Suprapubic skin (tissue), 4 donors: ENCODE measurements at regions not wholly inside any gene's neighbourhood (a gene's known extent, or its start where the extent isn't known, plus 50 kb on each side); places are given as distances from the start of the nearest gene placed in this dataset.
"Not testable (repeated sequence)": the region's sequence is repeated elsewhere in the genome, so short reads cannot be mapped to it uniquely, and the experiment has no call there.

Experiments
- DNase-seq, 2 donors: peaks; one replicate each; pipeline ENCODE4 v3.0.0-alpha.2; 2019; ENCODE audit warnings: low spot score in 2 of 2
- H3K27ac ChIP-seq: fragments of 200-600 bp; sonication (generic); one replicate; pipeline ENCODE4 v1.5.1; 2019
- H3K27me3 ChIP-seq: fragments of 200-600 bp; sonication (generic); one replicate; pipeline ENCODE4 v1.5.1; 2019
- H3K36me3 ChIP-seq: fragments of 200-600 bp; sonication (generic); one replicate; pipeline ENCODE4 v1.5.1; 2019
- H3K4me1 ChIP-seq: fragments of 200-600 bp; sonication (generic); one replicate; pipeline ENCODE4 v1.5.1; 2019
- H3K4me3 ChIP-seq: fragments of 200-600 bp; sonication (generic); one replicate; pipeline ENCODE4 v1.5.1; 2019; ENCODE audit warnings: mild to moderate bottlenecking
- H3K9me3 ChIP-seq: fragments of 200-600 bp; sonication (generic); one replicate; pipeline ENCODE4 v1.5.1; 2019
- EP300 ChIP-seq: sonication (generic); formaldehyde crosslinking; IDR thresholded peaks from one replicate; pipeline ENCODE4 v1.6.1; 2017; ENCODE audit warnings: antibody characterized with exemption
- POLR2A ChIP-seq, 2 donors: fragments of 450-650 bp; IDR thresholded peaks; one replicate each; pipeline ENCODE4 v1.6.1; 2017; ENCODE audit warnings: antibody characterized with exemption in 2 of 2, mild to moderate bottlenecking in 2 of 2, moderate library complexity in 2 of 2
- POLR2AphosphoS5 ChIP-seq, 3 donors: sonication (generic); formaldehyde crosslinking; IDR thresholded peaks; one replicate each; pipeline ENCODE4 v1.6.1; 2017; ENCODE audit warnings: antibody characterized with exemption in 3 of 3
- WGBS: methylation state at CpG from one replicate; pipeline ENCODE4 v1.1.5; 2018; 5-methylcytosine and 5-hydroxymethylcytosine counted together
- TF ChIP-seq, protein P1 (sequence below), 2 donors: fragments of 200-600 bp in 1 of 2; fragments of 450-650 bp in 1 of 2; sonication (generic) in 1 of 2; IDR thresholded peaks; one replicate each; pipeline ENCODE4 v1.5.1; 2016 to 2019; ENCODE audit warnings: antibody characterized with exemption in 2 of 2, mild to moderate bottlenecking in 1 of 2, moderate library complexity in 1 of 2

GRCh38 chr1:185463433-185463832 is 146.4 kb upstream of the IVNS1ABP start:
- no peak overlapping the region for H3K4me3 ChIP-seq
- H3K9me3 ChIP-seq: no peaks in the 10 kb centered on the region
- no peaks in the 10 kb centered on the region for H3K4me1 ChIP-seq
- H3K36me3 ChIP-seq: no peaks in the 10 kb centered on the region
- DNase-seq: no peak
- WGBS: 63% methylated on average over 3 of the region's 3 CpGs
- no peaks in the 10 kb centered on the region for H3K27me3 ChIP-seq
- H3K27ac ChIP-seq: no peak overlapping the region
- TF ChIP-seq POLR2A (IDR thresholded peaks at IDR 0.05) (no peak), EP300 (no peak)

GRCh38 chr1:185463011-185463410 is 146.0 kb upstream of the IVNS1ABP start:
- no peaks in the 10 kb centered on the region for H3K27me3 ChIP-seq
- H3K27ac ChIP-seq: no peak overlapping the region
- DNase-seq: no peak
- no peaks in the 10 kb centered on the region for H3K9me3 ChIP-seq
- H3K4me3 ChIP-seq: no peak overlapping the region
- no peaks in the 10 kb centered on the region for H3K36me3 ChIP-seq
- no peaks in the 10 kb centered on the region for H3K4me1 ChIP-seq
- WGBS: 66% methylated on average over 4 of the region's 4 CpGs
- no peak for TF ChIP-seq POLR2A (IDR thresholded peaks at IDR 0.05)
- TF ChIP-seq EP300: no peak
- TF ChIP-seq, protein P1, sequence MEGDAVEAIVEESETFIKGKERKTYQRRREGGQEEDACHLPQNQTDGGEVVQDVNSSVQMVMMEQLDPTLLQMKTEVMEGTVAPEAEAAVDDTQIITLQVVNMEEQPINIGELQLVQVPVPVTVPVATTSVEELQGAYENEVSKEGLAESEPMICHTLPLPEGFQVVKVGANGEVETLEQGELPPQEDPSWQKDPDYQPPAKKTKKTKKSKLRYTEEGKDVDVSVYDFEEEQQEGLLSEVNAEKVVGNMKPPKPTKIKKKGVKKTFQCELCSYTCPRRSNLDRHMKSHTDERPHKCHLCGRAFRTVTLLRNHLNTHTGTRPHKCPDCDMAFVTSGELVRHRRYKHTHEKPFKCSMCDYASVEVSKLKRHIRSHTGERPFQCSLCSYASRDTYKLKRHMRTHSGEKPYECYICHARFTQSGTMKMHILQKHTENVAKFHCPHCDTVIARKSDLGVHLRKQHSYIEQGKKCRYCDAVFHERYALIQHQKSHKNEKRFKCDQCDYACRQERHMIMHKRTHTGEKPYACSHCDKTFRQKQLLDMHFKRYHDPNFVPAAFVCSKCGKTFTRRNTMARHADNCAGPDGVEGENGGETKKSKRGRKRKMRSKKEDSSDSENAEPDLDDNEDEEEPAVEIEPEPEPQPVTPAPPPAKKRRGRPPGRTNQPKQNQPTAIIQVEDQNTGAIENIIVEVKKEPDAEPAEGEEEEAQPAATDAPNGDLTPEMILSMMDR (IDR thresholded peaks at IDR 0.05): no peak
- TF ChIP-seq POLR2AphosphoS5 (IDR thresholded peaks at IDR 0.05): no peak

DNA sequence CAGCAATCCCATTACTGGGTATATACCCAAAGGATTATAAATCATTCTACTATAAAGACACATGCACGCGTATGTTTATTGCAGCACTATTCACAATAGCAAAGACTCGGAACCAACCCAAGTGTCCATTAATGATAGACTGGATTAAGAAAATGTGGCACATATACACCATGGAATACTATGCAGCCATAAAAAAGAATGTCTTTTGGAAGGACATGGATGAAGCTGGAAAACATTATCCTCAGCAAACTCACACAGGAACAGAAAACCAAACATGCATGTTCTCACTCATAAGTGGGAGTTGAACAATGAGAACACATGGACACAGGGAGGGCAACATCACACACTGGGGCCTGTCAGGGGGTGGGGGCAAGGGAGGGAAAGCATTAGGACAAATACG is 143.7 kb upstream of the IVNS1ABP start:
- not testable (repeated sequence) for H3K27ac ChIP-seq, H3K36me3 ChIP-seq, H3K9me3 ChIP-seq, DNase-seq, H3K4me1 ChIP-seq, H3K27me3 ChIP-seq, H3K4me3 ChIP-seq
- WGBS: 96% methylated on average over 4 of the region's 4 CpGs

GRCh38 chr1:185459141-185459540 is 142.1 kb upstream of the IVNS1ABP start:
- Histone ChIP-seq H3K27me3 (no peaks in the 10 kb centered on the region), H3K9me3 (no peaks in the 10 kb centered on the region), H3K4me3 (no peak overlapping the region), H3K36me3 (no peaks in the 10 kb centered on the region), H3K4me1 (no peaks in the 10 kb centered on the region), H3K27ac (no peak overlapping the region)
- no peak for DNase-seq
- TF ChIP-seq POLR2AphosphoS5 (IDR thresholded peaks at IDR 0.05): no peak
- TF ChIP-seq POLR2A (IDR thresholded peaks at IDR 0.05): no peak
- no peak for TF ChIP-seq EP300
- TF ChIP-seq, protein P1 (IDR thresholded peaks at IDR 0.05): no peak
- 85% methylated on average over 7 of the region's 7 CpGs for WGBS

- H3K27me3 ChIP-seq: no peaks in the 10 kb centered on the region
- H3K4me1 ChIP-seq: no peaks in the 10 kb centered on the region
- DNase-seq: no peak
- TF ChIP-seq, protein P1 (IDR thresholded peaks at IDR 0.05): no peak
- TF ChIP-seq POLR2A (IDR thresholded peaks at IDR 0.05) (no peak), EP300 (no peak), POLR2AphosphoS5 (IDR thresholded peaks at IDR 0.05) (no peak)
- H3K4me3 ChIP-seq: no peak overlapping the region
- H3K27ac ChIP-seq: no peak overlapping the region
- WGBS: 71% methylated on average over 2 of the region's 2 CpGs
- H3K36me3 ChIP-seq: no peaks in the 10 kb centered on the region
- H3K9me3 ChIP-seq: no peaks in the 10 kb centered on the region
Measured at GRCh38 chr1:185458670-185459069, 141.6 kb upstream of the IVNS1ABP start.

DNA sequence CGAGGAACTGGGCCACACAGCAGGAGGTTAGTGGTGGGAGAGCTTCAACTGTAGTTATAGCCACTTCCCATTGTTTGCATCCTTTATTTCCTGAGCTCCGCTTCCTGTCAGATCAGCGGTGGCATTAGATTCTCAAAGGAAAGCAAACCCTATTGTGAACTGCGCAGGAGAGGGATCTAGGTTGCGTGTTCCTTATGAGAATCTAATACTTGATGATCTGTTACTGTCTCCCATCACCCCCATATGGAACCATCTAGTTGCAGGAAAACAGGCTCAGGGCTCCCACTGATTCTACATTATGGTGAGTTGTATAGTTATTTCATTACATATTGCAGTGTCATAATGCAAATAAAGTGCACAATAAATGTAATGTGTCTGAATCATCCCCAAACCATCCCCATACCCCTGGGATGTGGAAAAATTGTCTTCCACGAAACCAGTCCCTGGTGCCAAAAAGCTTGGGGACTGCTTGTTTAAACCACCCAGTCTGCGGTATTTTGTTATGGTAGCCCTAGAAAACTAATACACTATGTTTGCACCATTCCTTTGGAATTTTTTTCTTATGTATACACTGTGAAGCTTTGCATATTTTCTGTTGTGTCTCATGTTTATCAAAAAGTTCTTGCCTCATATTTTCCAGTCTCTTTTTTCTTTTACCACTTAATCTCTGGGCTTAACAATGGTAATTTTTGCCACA is 136.6 kb upstream of the IVNS1ABP start:
- Histone ChIP-seq H3K27me3 (no peaks in the 10 kb centered on the region), H3K4me1 (no peaks in the 10 kb centered on the region), H3K36me3 (no peaks in the 10 kb centered on the region), H3K9me3 (no peaks in the 10 kb centered on the region), H3K4me3 (no peak overlapping the region), H3K27ac (no peak overlapping the region)
- 85% methylated on average over 7 of the region's 7 CpGs for WGBS
- DNase-seq: no peak
- TF ChIP-seq POLR2AphosphoS5 (IDR thresholded peaks at IDR 0.05): no peak
- no peak for TF ChIP-seq POLR2A (IDR thresholded peaks at IDR 0.05)
- TF ChIP-seq, protein P1 (IDR thresholded peaks at IDR 0.05): no peak
- no peak for TF ChIP-seq EP300
